Natural killer cell (primary cell): ENCODE measurements at regions not wholly inside any gene's neighbourhood (a gene's known extent, or its start where the extent isn't known, plus 50 kb on each side); places are given as distances from the start of the nearest gene placed in this dataset.
"Not testable (repeated sequence)": the region's sequence is repeated elsewhere in the genome, so short reads cannot be mapped to it uniquely, and the experiment has no call there.

ENCODE experiments used
- ATAC-seq, 3 donors: fragments of 150-1000 bp in 2 of 3; fragments of 200-7000 bp in 1 of 3; cut with Tn5 transposase; 1 replicate in 1 of 3; 2 replicates in 2 of 3; pipeline ENCODE4 v1.10.0; 2021; ENCODE audit warnings: mild to moderate bottlenecking in 2 of 3, moderate library complexity in 2 of 3
- DNase-seq, 2 donors: peaks; one replicate each; pipeline versions ENCODE4 v3.0.0 to v3.0.0-alpha.2; 2013 to 2021; ENCODE audit warnings: mixed read lengths in 1 of 2
- H3K27ac ChIP-seq: one replicate; pipeline ENCODE4 v1.5.1; 2013; ENCODE audit warnings: mild to moderate bottlenecking, low read length
- H3K27me3 ChIP-seq: one replicate; pipeline ENCODE4 v1.6.1; 2013; ENCODE audit warnings: low read length; ENCODE audit not compliant: control insufficient read depth, insufficient read depth
- H3K36me3 ChIP-seq: one replicate; pipeline ENCODE4 v1.6.1; 2013; ENCODE audit warnings: low read length; ENCODE audit not compliant: control insufficient read depth, insufficient read depth
- H3K4me1 ChIP-seq: one replicate; pipeline ENCODE4 v1.6.1; 2013; ENCODE audit warnings: low read length; ENCODE audit not compliant: control insufficient read depth, insufficient read depth
- H3K4me3 ChIP-seq: one replicate; pipeline ENCODE4 v1.5.1; 2013; ENCODE audit warnings: low read length
- H3K9me3 ChIP-seq: one replicate; pipeline ENCODE4 v1.6.1; 2013; ENCODE audit warnings: low read length; ENCODE audit not compliant: control insufficient read depth, insufficient read depth
- H3K27ac Mint-ChIP-seq, 2 donors: one replicate each; pipeline ENCODE4 v1.8.0; 2022; ENCODE audit warnings: mild to moderate bottlenecking in 2 of 2, mixed read lengths in 2 of 2, moderate library complexity in 1 of 2
- H3K27me3 Mint-ChIP-seq, 2 donors: one replicate each; pipeline ENCODE4 v1.8.0; 2022; ENCODE audit warnings: low read depth in 2 of 2, mixed read lengths in 2 of 2
- H3K36me3 Mint-ChIP-seq: one replicate; pipeline ENCODE4 v1.8.0; 2022; ENCODE audit warnings: mixed read lengths
- H3K4me1 Mint-ChIP-seq, 2 donors: one replicate each; pipeline ENCODE4 v1.8.0; 2022; ENCODE audit warnings: mixed read lengths in 2 of 2
- H3K4me3 Mint-ChIP-seq: one replicate; pipeline ENCODE4 v1.8.0; 2022; ENCODE audit warnings: mild to moderate bottlenecking, moderate library complexity, mixed read lengths
- H3K9me3 Mint-ChIP-seq, 2 donors: one replicate each; pipeline ENCODE4 v1.8.0; 2022; ENCODE audit warnings: mixed read lengths in 2 of 2
- WGBS: methylation state at CpG from one replicate; pipeline ENCODE4 v1.1.7; 2013; ENCODE audit warnings: missing lambda C conversion rate; ENCODE audit not compliant: insufficient coverage; 5-methylcytosine and 5-hydroxymethylcytosine counted together
- intact Hi-C: fragments of 100-400 bp; cut with micrococcal nuclease; formaldehyde crosslinking; loops from one replicate; pipeline ENCODE4 v1.14.2; 2022
- TF ChIP-seq, protein P1 (sequence below): fragments of 200-600 bp; IDR thresholded peaks from one replicate; pipeline ENCODE4 v1.8.0; 2022; ENCODE audit warnings: antibody characterized with exemption

DNA sequence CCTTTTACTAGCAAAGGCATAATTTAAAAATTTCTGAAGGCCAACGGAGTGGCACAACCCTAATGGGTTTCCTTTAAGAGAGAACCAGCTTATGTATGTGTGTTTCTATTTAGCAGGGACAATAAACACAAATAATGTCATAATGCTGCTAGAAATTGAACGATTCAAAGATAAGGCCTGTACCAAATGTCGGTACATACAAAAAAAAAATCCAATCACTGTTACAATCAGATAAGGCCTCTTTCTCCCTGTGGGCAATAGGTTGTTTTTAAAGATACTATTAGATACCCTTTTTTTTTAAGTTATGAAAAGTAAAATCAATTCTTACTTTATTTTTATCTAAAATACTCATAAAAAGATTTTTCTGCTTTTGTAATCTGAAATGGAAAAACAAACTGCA, 821.0 kb downstream of the PRELID2 start:
- peaks cover 21 to 27% of the 10 kb centered on the region in 2 donors for H3K9me3 Mint-ChIP-seq
- no peak overlapping the region for H3K4me3 Mint-ChIP-seq
- no peak overlapping the region for H3K27ac ChIP-seq
- peaks cover 6% of the 10 kb centered on the region for H3K36me3 Mint-ChIP-seq
- H3K4me1 Mint-ChIP-seq: no peaks in the 10 kb centered on the region
- no peaks in the 10 kb centered on the region for H3K27me3 ChIP-seq
- H3K9me3 ChIP-seq: no peaks in the 10 kb centered on the region
- no peaks in the 10 kb centered on the region for H3K27me3 Mint-ChIP-seq
- H3K4me3 ChIP-seq: no peak overlapping the region
- ATAC-seq: no peak
- TF ChIP-seq, protein P1, sequence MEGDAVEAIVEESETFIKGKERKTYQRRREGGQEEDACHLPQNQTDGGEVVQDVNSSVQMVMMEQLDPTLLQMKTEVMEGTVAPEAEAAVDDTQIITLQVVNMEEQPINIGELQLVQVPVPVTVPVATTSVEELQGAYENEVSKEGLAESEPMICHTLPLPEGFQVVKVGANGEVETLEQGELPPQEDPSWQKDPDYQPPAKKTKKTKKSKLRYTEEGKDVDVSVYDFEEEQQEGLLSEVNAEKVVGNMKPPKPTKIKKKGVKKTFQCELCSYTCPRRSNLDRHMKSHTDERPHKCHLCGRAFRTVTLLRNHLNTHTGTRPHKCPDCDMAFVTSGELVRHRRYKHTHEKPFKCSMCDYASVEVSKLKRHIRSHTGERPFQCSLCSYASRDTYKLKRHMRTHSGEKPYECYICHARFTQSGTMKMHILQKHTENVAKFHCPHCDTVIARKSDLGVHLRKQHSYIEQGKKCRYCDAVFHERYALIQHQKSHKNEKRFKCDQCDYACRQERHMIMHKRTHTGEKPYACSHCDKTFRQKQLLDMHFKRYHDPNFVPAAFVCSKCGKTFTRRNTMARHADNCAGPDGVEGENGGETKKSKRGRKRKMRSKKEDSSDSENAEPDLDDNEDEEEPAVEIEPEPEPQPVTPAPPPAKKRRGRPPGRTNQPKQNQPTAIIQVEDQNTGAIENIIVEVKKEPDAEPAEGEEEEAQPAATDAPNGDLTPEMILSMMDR: no peak
- intact Hi-C loops: no loop called here
- H3K36me3 ChIP-seq: no peaks in the 10 kb centered on the region
- no peak for DNase-seq
- no peak overlapping the region for H3K27ac Mint-ChIP-seq
- WGBS: 50% methylated on average over 1 of the region's 3 CpGs
- H3K4me1 ChIP-seq: no peaks in the 10 kb centered on the region

DNA sequence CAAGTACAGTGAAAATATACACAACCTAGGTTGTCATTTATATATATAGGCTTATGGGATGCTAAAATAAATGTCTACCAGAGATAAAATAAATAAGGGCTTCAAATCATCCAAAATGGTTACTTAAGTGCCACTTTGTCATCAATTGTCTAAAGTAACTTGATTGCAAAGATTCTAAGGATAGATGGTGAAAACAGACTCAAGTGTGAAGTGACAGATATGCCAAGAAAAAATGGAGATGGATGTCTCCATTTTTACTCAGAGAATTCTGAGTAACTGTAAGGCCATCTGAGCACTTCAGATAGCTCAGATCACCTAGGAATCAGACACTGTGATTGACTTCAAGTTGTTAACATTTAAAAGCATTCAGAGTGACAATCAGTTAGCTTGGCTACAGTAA, 824.3 kb downstream of the PRELID2 start:
- H3K27ac Mint-ChIP-seq: no peak overlapping the region
- H3K27me3 Mint-ChIP-seq: no peaks in the 10 kb centered on the region
- peaks cover 6% of the 10 kb centered on the region for H3K36me3 Mint-ChIP-seq
- Histone ChIP-seq H3K4me1 (no peaks in the 10 kb centered on the region), H3K27ac (no peak overlapping the region), H3K9me3 (no peaks in the 10 kb centered on the region), H3K4me3 (no peak overlapping the region), H3K27me3 (no peaks in the 10 kb centered on the region), H3K36me3 (no peaks in the 10 kb centered on the region)
- ATAC-seq (no peak), DNase-seq (no peak)
- no peak overlapping the region for H3K4me3 Mint-ChIP-seq
- TF ChIP-seq, protein P1: no peak
- peaks cover 18 to 27% of the 10 kb centered on the region in 2 donors for H3K9me3 Mint-ChIP-seq
- no peaks in the 10 kb centered on the region for H3K4me1 Mint-ChIP-seq
- intact Hi-C loops: no loop called here

DNA sequence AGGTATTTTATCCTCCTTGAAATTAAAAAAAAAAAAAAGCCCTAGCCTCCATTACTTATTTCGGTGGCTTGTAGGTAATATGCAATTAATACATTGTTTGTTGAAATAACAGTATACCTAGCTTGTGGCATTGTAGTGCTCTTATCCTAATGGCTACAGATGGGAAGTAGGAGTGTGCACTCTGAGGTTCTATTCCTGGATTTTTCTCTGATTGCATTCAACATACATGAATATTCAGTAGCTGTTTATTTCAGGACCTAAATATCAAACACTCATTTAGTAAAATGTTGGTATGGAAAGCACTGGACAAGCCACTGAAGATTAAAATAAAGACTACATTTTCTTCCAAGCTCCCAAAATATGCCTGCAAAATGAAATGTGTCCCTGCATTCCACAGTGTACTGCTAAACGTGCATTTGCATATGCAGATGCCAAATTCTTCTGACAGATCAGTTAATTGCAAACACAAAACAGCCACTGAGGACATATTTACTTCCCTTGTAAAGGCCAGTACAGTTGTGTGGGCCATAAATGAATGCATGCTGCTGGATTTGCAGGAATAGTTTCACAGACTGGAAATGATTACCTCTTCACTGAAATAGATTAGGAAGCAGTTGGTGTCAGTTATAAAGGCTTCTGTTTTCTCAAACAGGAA, 826.1 kb downstream of the PRELID2 start:
- Mint-ChIP-seq H3K9me3 (peaks cover 21 to 25% of the 10 kb centered on the region in 2 donors), H3K4me1 (no peaks in the 10 kb centered on the region), H3K4me3 (no peak overlapping the region), H3K27me3 (no peaks in the 10 kb centered on the region), H3K36me3 (peaks cover 6% of the 10 kb centered on the region), H3K27ac (no peak overlapping the region)
- ATAC-seq (no peak), DNase-seq (no peak)
- no peaks in the 10 kb centered on the region for H3K36me3 ChIP-seq
- intact Hi-C loops: no loop called here
- H3K4me1 ChIP-seq: no peaks in the 10 kb centered on the region
- H3K27me3 ChIP-seq: no peaks in the 10 kb centered on the region
- WGBS: 64% methylated on average over 1 of the region's 2 CpGs
- TF ChIP-seq, protein P1: no peak
- no peak overlapping the region for H3K4me3 ChIP-seq
- H3K27ac ChIP-seq: no peak overlapping the region
- no peaks in the 10 kb centered on the region for H3K9me3 ChIP-seq

DNA sequence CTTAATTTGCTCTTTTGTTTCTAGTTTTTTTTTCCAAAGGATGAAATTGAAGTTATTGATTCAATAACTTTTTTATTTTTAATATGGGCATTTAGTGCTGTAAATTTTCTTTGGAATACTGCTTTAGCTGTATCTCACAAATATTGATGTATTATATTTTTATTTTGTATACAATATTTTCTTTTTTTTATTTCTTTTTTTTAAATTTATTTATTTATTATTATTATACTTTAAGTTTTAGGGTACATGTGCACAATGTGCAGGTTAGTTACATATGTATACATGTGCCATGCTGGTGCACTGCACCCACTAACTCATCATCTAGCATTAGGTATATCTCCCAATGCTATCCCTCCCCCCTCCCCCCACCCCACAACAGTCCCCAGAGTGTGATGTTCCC, 823.7 kb downstream of the KCTD16 start:
- H3K4me3 ChIP-seq, H3K36me3 Mint-ChIP-seq, H3K4me3 Mint-ChIP-seq, DNase-seq, H3K27me3 ChIP-seq, intact Hi-C loops, H3K4me1 ChIP-seq, H3K4me1 Mint-ChIP-seq, H3K9me3 ChIP-seq, H3K27me3 Mint-ChIP-seq, H3K36me3 ChIP-seq, H3K27ac Mint-ChIP-seq, H3K27ac ChIP-seq, ATAC-seq: not testable (repeated sequence)
- peaks cover 6 to 10% of the 10 kb centered on the region in 2 donors for H3K9me3 Mint-ChIP-seq
